ENCODE measurements at regions not wholly inside any gene's neighbourhood (a gene's known extent, or its start where the extent isn't known, plus 50 kb on each side); places are given as distances from the start of the nearest gene placed in this dataset.

GRCh38 chr5:87653242-87653641 is 240.5 kb upstream of the CCNH start:
- H3K4me3 ChIP-seq (ENCODE audit: low read depth in 2 of 2, low read length in 1 of 2) = no peak overlapping the region

GRCh38 chr5:87650284-87650683 is 237.6 kb upstream of the CCNH start:
- H3K4me3 ChIP-seq (ENCODE audit: low read depth in 2 of 2, low read length in 1 of 2) = no peak overlapping the region
- no peaks in the 10 kb centered on the region for H3F3A ChIP-seq (replicated peaks; ENCODE audit: insufficient read depth)
- TF ChIP-seq CHD2 (IDR thresholded peaks at IDR 0.05; ENCODE audit: low read length, partially characterized antibody) (no peak), GATA2 (CRISPR knock-in tag; IDR thresholded peaks at IDR 0.05) (no peak), MAX (IDR thresholded peaks at IDR 0.05; ENCODE audit: low read depth) (no peak), IRF3 (IDR thresholded peaks at IDR 0.05; ENCODE audit: low read depth, low read length) (no peak), ELF1 (IDR thresholded peaks at IDR 0.05) (no peak), TEAD4 (IDR thresholded peaks at IDR 0.05; ENCODE audit: borderline replicate concordance, insufficient read depth) (no peak)
- no peaks in the 10 kb centered on the region for H4K20me1 ChIP-seq (ENCODE audit: insufficient read depth)
- no peaks in the 10 kb centered on the region for H3K79me2 ChIP-seq (ENCODE audit: insufficient read depth)
- H3K4me2 ChIP-seq = no peak overlapping the region
- no peaks in the 10 kb centered on the region for H3K9me2 ChIP-seq
- ChIA-PET POLR2A (no interaction called here), CTCF (interaction anchor here (1.5 kb wide), 1 partner anchor 9 kb away, joined by 4 read pairs; no protein-coding TSS in a partner anchor)
- no peak overlapping the region for H2AFZ ChIP-seq (ENCODE audit: low read depth)
- H3K27me3 ChIP-seq (ENCODE audit: insufficient read depth) = no peaks in the 10 kb centered on the region
- no peaks in the 10 kb centered on the region for H3K36me3 ChIP-seq (replicated peaks in 1 of 2; ENCODE audit: control insufficient read depth in 1 of 2, insufficient read depth in 2 of 2, low read length in 1 of 2)
- DNase-seq = no peak
- WGBS (ENCODE audit: low lambda C conversion rate) = 2% methylated on average over 2 of the region's 2 CpGs
- no peaks in the 10 kb centered on the region for H3K4me1 ChIP-seq (ENCODE audit: control insufficient read depth in 1 of 2, insufficient read depth in 2 of 2, low read depth in 1 of 2, low read length in 1 of 2)
- H3K9me3 ChIP-seq = no peaks in the 10 kb centered on the region
- no peak overlapping the region for H3K27ac ChIP-seq (ENCODE audit: low read depth in 2 of 2, low read length in 1 of 2)
- no peak overlapping the region for H3K9ac ChIP-seq

More at GRCh38 chr5:87653242-87653641, 240.5 kb upstream of the CCNH start:
- H3K27ac ChIP-seq (ENCODE audit: low read depth in 2 of 2, low read length in 1 of 2) = no peak overlapping the region
- no peaks in the 10 kb centered on the region for H3K4me1 ChIP-seq (ENCODE audit: control insufficient read depth in 1 of 2, insufficient read depth in 2 of 2, low read depth in 1 of 2, low read length in 1 of 2)
- no peak overlapping the region for H3K4me2 ChIP-seq
- no peak overlapping the region for H3K9ac ChIP-seq
- no peak for DNase-seq
- no peaks in the 10 kb centered on the region for H3K36me3 ChIP-seq (replicated peaks in 1 of 2; ENCODE audit: control insufficient read depth in 1 of 2, insufficient read depth in 2 of 2, low read length in 1 of 2)
- H2AFZ ChIP-seq (ENCODE audit: low read depth) = no peak overlapping the region
- no peaks in the 10 kb centered on the region for H3K9me2 ChIP-seq
- CTCF ChIA-PET = interaction anchor here (1.2 kb wide), 1 partner anchor 9 kb away, joined by 4 read pairs; no protein-coding TSS in a partner anchor
- no peaks in the 10 kb centered on the region for H3K79me2 ChIP-seq (ENCODE audit: insufficient read depth)
- no peaks in the 10 kb centered on the region for H3F3A ChIP-seq (replicated peaks; ENCODE audit: insufficient read depth)
- H3K9me3 ChIP-seq = no peaks in the 10 kb centered on the region
- no peaks in the 10 kb centered on the region for H3K27me3 ChIP-seq (ENCODE audit: insufficient read depth)
- POLR2A ChIA-PET = no interaction called here
- WGBS (ENCODE audit: low lambda C conversion rate) = 5% methylated on average over 2 of the region's 2 CpGs
- no peaks in the 10 kb centered on the region for H4K20me1 ChIP-seq (ENCODE audit: insufficient read depth)
- no peak for TF ChIP-seq MXI1 (IDR thresholded peaks at IDR 0.05; ENCODE audit: low read depth, low read length)
- TF ChIP-seq PBX3 (IDR thresholded peaks at IDR 0.05) = no peak

GRCh38 chr5:87649455-87649854 is 236.7 kb upstream of the CCNH start:
- POLR2A ChIA-PET = no interaction called here

More at GRCh38 chr5:87649455-87649854, 236.7 kb upstream of the CCNH start:
- Histone ChIP-seq H3K27ac (ENCODE audit: low read depth in 2 of 2, low read length in 1 of 2) (no peak overlapping the region), H4K20me1 (ENCODE audit: insufficient read depth) (no peaks in the 10 kb centered on the region), H3K9me2 (no peaks in the 10 kb centered on the region), H3K9me3 (no peaks in the 10 kb centered on the region), H3K79me2 (ENCODE audit: insufficient read depth) (no peaks in the 10 kb centered on the region), H3K4me2 (no peak overlapping the region), H3K36me3 (replicated peaks in 1 of 2; ENCODE audit: control insufficient read depth in 1 of 2, insufficient read depth in 2 of 2, low read length in 1 of 2) (no peaks in the 10 kb centered on the region), H3K9ac (no peak overlapping the region), H2AFZ (ENCODE audit: low read depth) (no peak overlapping the region), H3K4me1 (ENCODE audit: control insufficient read depth in 1 of 2, insufficient read depth in 2 of 2, low read depth in 1 of 2, low read length in 1 of 2) (no peaks in the 10 kb centered on the region), H3F3A (replicated peaks; ENCODE audit: insufficient read depth) (no peaks in the 10 kb centered on the region), H3K4me3 (ENCODE audit: low read depth in 2 of 2, low read length in 1 of 2) (no peak overlapping the region), H3K27me3 (ENCODE audit: insufficient read depth) (no peaks in the 10 kb centered on the region)
- CTCF ChIA-PET = interaction anchor here (0.6 to 1.5 kb wide), 2 partner anchors 10 to 41 kb away, joined by 3 to 4 read pairs; no protein-coding TSS in a partner anchor
- DNase-seq = no peak
- 23% methylated on average over 4 of the region's 4 CpGs for WGBS (ENCODE audit: low lambda C conversion rate)
- TF ChIP-seq RCOR1 (IDR thresholded peaks at IDR 0.05; ENCODE audit: low read length) = no peak
- TF ChIP-seq JUND (IDR thresholded peaks at IDR 0.05) = no peak
- TF ChIP-seq MEF2A (IDR thresholded peaks at IDR 0.05; ENCODE audit: borderline replicate concordance, low read depth) = no peak
- TF ChIP-seq SMC3 (IDR thresholded peaks at IDR 0.05; ENCODE audit: low read depth, low read length) = no peak
- TF ChIP-seq TCF12 (IDR thresholded peaks at IDR 0.05) = no peak
- TF ChIP-seq USF1 (IDR thresholded peaks at IDR 0.05; ENCODE audit: borderline replicate concordance, low read depth) = no peak
- no peak for TF ChIP-seq GABPA (IDR thresholded peaks at IDR 0.05; ENCODE audit: low read depth)
- TF ChIP-seq RAD21 (IDR thresholded peaks at IDR 0.05; ENCODE audit: low read length) = no peak
- TF ChIP-seq FOXM1 (IDR thresholded peaks at IDR 0.05; ENCODE audit: low read depth) = no peak

All from SK-N-SH (cell line).